ENCODE measurements at regions not wholly inside any gene's neighbourhood (a gene's known extent, or its start where the extent isn't known, plus 50 kb on each side); places are given as distances from the start of the nearest gene placed in this dataset.

GRCh38 chr13:34678154-34678553, 263.9 kb upstream of the NBEA start:
- TF ChIP-seq CTCF (conservative IDR thresholded peaks at IDR 0.05) (no peak), EZH2 (IDR thresholded peaks at IDR 0.05; ENCODE audit: low read depth) (no peak)
